Keratinocyte (primary cell): ENCODE measurements at regions not wholly inside any gene's neighbourhood (a gene's known extent, or its start where the extent isn't known, plus 50 kb on each side); places are given as distances from the start of the nearest gene placed in this dataset.

Experiments used
- EZH2 ChIP-seq: IDR thresholded peaks from one replicate; pipeline ENCODE4 v1.6.1; 2012; ENCODE audit warnings: inconsistent platforms, mild to moderate bottlenecking, low read length, moderate library complexity
- TF ChIP-seq, protein P1 (sequence below), 3 experiments: IDR thresholded peaks in 1 of 3; conservative IDR thresholded peaks in 1 of 3; optimal IDR thresholded peaks in 1 of 3; 2 replicates in 2 of 3; 3 replicates in 1 of 3; pipeline versions ENCODE3 to v1.5.1; 2011; ENCODE audit warnings: low read length in 3 of 3, mild to moderate bottlenecking in 3 of 3, moderate library complexity in 2 of 3, control low read depth in 1 of 3, inconsistent platforms in 1 of 3; ENCODE audit not compliant: insufficient read depth in 2 of 3; ENCODE audit errors: extremely low read depth in 1 of 3

GRCh38 chr11:15625691-15626090 is 511.0 kb downstream of the INSC start:
- TF ChIP-seq, protein P1, sequence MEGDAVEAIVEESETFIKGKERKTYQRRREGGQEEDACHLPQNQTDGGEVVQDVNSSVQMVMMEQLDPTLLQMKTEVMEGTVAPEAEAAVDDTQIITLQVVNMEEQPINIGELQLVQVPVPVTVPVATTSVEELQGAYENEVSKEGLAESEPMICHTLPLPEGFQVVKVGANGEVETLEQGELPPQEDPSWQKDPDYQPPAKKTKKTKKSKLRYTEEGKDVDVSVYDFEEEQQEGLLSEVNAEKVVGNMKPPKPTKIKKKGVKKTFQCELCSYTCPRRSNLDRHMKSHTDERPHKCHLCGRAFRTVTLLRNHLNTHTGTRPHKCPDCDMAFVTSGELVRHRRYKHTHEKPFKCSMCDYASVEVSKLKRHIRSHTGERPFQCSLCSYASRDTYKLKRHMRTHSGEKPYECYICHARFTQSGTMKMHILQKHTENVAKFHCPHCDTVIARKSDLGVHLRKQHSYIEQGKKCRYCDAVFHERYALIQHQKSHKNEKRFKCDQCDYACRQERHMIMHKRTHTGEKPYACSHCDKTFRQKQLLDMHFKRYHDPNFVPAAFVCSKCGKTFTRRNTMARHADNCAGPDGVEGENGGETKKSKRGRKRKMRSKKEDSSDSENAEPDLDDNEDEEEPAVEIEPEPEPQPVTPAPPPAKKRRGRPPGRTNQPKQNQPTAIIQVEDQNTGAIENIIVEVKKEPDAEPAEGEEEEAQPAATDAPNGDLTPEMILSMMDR (optimal IDR thresholded peaks at IDR 0.05 in 1 of 3, IDR thresholded peaks at IDR 0.05 in 1 of 3, conservative IDR thresholded peaks at IDR 0.05 in 1 of 3; ENCODE audit: extremely low read depth in 1 of 3, insufficient read depth in 2 of 3, low read length in 3 of 3): no peak
- no peak for TF ChIP-seq EZH2
